SU-DHL-6 (cell line): ENCODE measurements at regions not wholly inside any gene's neighbourhood (a gene's known extent, or its start where the extent isn't known, plus 50 kb on each side); places are given as distances from the start of the nearest gene placed in this dataset.

Experiments
- H2AFZ ChIP-seq: fragments of 200-600 bp; sonication (generic); 2 replicates; pipeline ENCODE4 v1.6.1; 2014; ENCODE audit warnings: low read depth, mild to moderate bottlenecking, moderate library complexity, mixed read lengths, antibody characterized with exemption, low read length; ENCODE audit not compliant: severe bottlenecking
- H3F3A ChIP-seq: fragments of 200-600 bp; shearing (Covaris generic); 2 replicates; pipeline ENCODE4 v1.6.0; 2016; ENCODE audit warnings: antibody characterized with exemption, mild to moderate bottlenecking; ENCODE audit not compliant: insufficient read depth
- H3K27ac ChIP-seq: fragments of 200-600 bp; sonication (generic); 2 replicates; pipeline ENCODE4 v1.5.1; 2016; ENCODE audit warnings: low read depth, mild to moderate bottlenecking, low read length, moderate library complexity, mixed read lengths
- H3K27me3 ChIP-seq: fragments of 200-600 bp; sonication (generic), shearing (Covaris generic); 2 replicates; pipeline ENCODE4 v1.6.0; 2014; ENCODE audit warnings: mild to moderate bottlenecking, low read length
- H3K36me3 ChIP-seq: fragments of 200-600 bp; sonication (generic); 2 replicates; pipeline ENCODE4 v1.6.1; 2014; ENCODE audit warnings: mild to moderate bottlenecking, low read length, mixed read lengths
- H3K4me2 ChIP-seq: fragments of 300-600, 200-600 bp; shearing (Covaris generic), sonication (generic); 2 replicates; pipeline ENCODE4 v1.6.0; 2014; ENCODE audit warnings: low read length, low read depth, mild to moderate bottlenecking; ENCODE audit not compliant: poor library complexity, severe bottlenecking
- H3K4me3 ChIP-seq: fragments of 200-600 bp; sonication (generic); 2 replicates; pipeline ENCODE4 v1.5.1; 2014; ENCODE audit warnings: antibody characterized with exemption, low read length, mild to moderate bottlenecking, mixed read lengths; ENCODE audit not compliant: insufficient read depth, poor library complexity, severe bottlenecking
- H3K79me2 ChIP-seq: fragments of 200-600 bp; sonication (generic); 2 replicates; pipeline ENCODE4 v1.6.1; 2014; ENCODE audit warnings: mild to moderate bottlenecking, low read length, moderate library complexity; ENCODE audit not compliant: insufficient read depth
- H3K9ac ChIP-seq: fragments of 200-600 bp; sonication (generic); 2 replicates; pipeline ENCODE4 v1.7.0; 2014; ENCODE audit warnings: mild to moderate bottlenecking, low read length
- H3K9me2 ChIP-seq: fragments of 200-600 bp; sonication (generic); replicated peaks from 2 replicates; pipeline ENCODE4 v1.6.1; 2014; ENCODE audit warnings: low read length; ENCODE audit not compliant: insufficient read depth
- H3K9me3 ChIP-seq: fragments of 200-600 bp; sonication (generic); 2 replicates; pipeline ENCODE4 v1.6.1; 2014; ENCODE audit warnings: low read length, mixed read lengths; ENCODE audit not compliant: insufficient read depth
- H4K20me1 ChIP-seq: fragments of 200-600 bp; sonication (generic); 2 replicates; pipeline ENCODE4 v1.6.1; 2014; ENCODE audit warnings: low read depth, mild to moderate bottlenecking, antibody characterized with exemption, low read length, moderate library complexity, mixed read lengths
- CTCF ChIP-seq: fragments of 200-600 bp; sonication (generic); IDR thresholded peaks from one replicate; pipeline ENCODE4 v1.5.1; 2017; ENCODE audit warnings: antibody characterized with exemption, mild to moderate bottlenecking, low read length, moderate library complexity; ENCODE audit not compliant: insufficient read depth, poor library complexity, severe bottlenecking
- EZH2phosphoT487 ChIP-seq: fragments of 200-600 bp; sonication (generic), shearing (Covaris generic); conservative IDR thresholded peaks from 2 replicates; pipeline ENCODE4 v1.6.1; 2018; ENCODE audit warnings: mild to moderate bottlenecking, antibody characterized with exemption, low read length, moderate library complexity, mixed read lengths

- H3K36me3 ChIP-seq: no peaks in the 10 kb centered on the region
- no peaks in the 10 kb centered on the region for H3F3A ChIP-seq
- no peak overlapping the region for H3K4me3 ChIP-seq
- H3K27me3 ChIP-seq: no peaks in the 10 kb centered on the region
- H4K20me1 ChIP-seq: no peaks in the 10 kb centered on the region
- no peak overlapping the region for H3K9ac ChIP-seq
- H2AFZ ChIP-seq: no peak overlapping the region
- H3K9me3 ChIP-seq: no peaks in the 10 kb centered on the region
- no peaks in the 10 kb centered on the region for H3K79me2 ChIP-seq
- 0 out of 2 replicates have a peak, but pooled peaks cover 5% of the 10 kb centered on the region for H3K9me2 ChIP-seq
- TF ChIP-seq CTCF: no peak
- no peak for TF ChIP-seq EZH2phosphoT487
- H3K27ac ChIP-seq: no peak overlapping the region
- H3K4me2 ChIP-seq: no peak overlapping the region
Measured at GRCh38 chr1:65581119-65581518, 160.7 kb downstream of the LEPR start.

- Histone ChIP-seq H3K4me2 (no peak overlapping the region), H3K79me2 (no peaks in the 10 kb centered on the region), H3K27me3 (no peaks in the 10 kb centered on the region), H3K4me3 (no peak overlapping the region), H3F3A (no peaks in the 10 kb centered on the region), H4K20me1 (no peaks in the 10 kb centered on the region), H3K9me3 (no peaks in the 10 kb centered on the region), H3K27ac (no peak overlapping the region), H2AFZ (no peak overlapping the region), H3K36me3 (no peaks in the 10 kb centered on the region), H3K9me2 (no peaks in the 10 kb centered on the region), H3K9ac (no peak overlapping the region)
- no peak for TF ChIP-seq EZH2phosphoT487
- no peak for TF ChIP-seq CTCF
Measured at GRCh38 chr1:65584399-65584798, 163.9 kb downstream of the LEPR start.

- no peak overlapping the region for H3K4me2 ChIP-seq
- no peak overlapping the region for H3K4me3 ChIP-seq
- no peaks in the 10 kb centered on the region for H3K9me3 ChIP-seq
- no peaks in the 10 kb centered on the region for H3K27me3 ChIP-seq
- no peaks in the 10 kb centered on the region for H3F3A ChIP-seq
- no peaks in the 10 kb centered on the region for H3K9me2 ChIP-seq
- H2AFZ ChIP-seq: no peak overlapping the region
- H3K27ac ChIP-seq: no peak overlapping the region
- H3K9ac ChIP-seq: no peak overlapping the region
- H3K79me2 ChIP-seq: no peaks in the 10 kb centered on the region
- TF ChIP-seq CTCF (no peak), EZH2phosphoT487 (no peak)
- H4K20me1 ChIP-seq: no peaks in the 10 kb centered on the region
- H3K36me3 ChIP-seq: no peaks in the 10 kb centered on the region
Measured at GRCh38 chr1:65590279-65590678, 169.8 kb downstream of the LEPR start.

- H4K20me1 ChIP-seq: no peaks in the 10 kb centered on the region
- H3K27me3 ChIP-seq: no peaks in the 10 kb centered on the region
- no peaks in the 10 kb centered on the region for H3K79me2 ChIP-seq
- H3K9me3 ChIP-seq: no peaks in the 10 kb centered on the region
- no peak overlapping the region for H3K9ac ChIP-seq
- H2AFZ ChIP-seq: no peak overlapping the region
- H3K36me3 ChIP-seq: no peaks in the 10 kb centered on the region
- no peaks in the 10 kb centered on the region for H3F3A ChIP-seq
- TF ChIP-seq CTCF (no peak), EZH2phosphoT487 (no peak)
- H3K4me3 ChIP-seq: no peak overlapping the region
- no peak overlapping the region for H3K4me2 ChIP-seq
- H3K27ac ChIP-seq: no peak overlapping the region
- H3K9me2 ChIP-seq: no peaks in the 10 kb centered on the region
Measured at GRCh38 chr1:65593516-65593915, 173.0 kb downstream of the LEPR start.
